ENCODE measurements at regions not wholly inside any gene's neighbourhood (a gene's known extent, or its start where the extent isn't known, plus 50 kb on each side); places are given as distances from the start of the nearest gene placed in this dataset.

GRCh38 chr10:29105516-29106215 lies 183.2 kb upstream of the LYZL1 start:
- DNase-seq (ENCODE audit: low read depth in 2 of 2) = peak; percentile 69 to 92
- no peak for TF ChIP-seq CTCF (conservative IDR thresholded peaks at IDR 0.05 in 1 of 2, IDR thresholded peaks at IDR 0.05 in 1 of 2; ENCODE audit: low read depth in 1 of 2, low read length in 2 of 2)
- no peak for TF ChIP-seq EZH2 (IDR thresholded peaks at IDR 0.05; ENCODE audit: low read length, missing control alignments)
- H3K9ac ChIP-seq (ENCODE audit: insufficient read depth, low read length) = no peak overlapping the region
- no peak overlapping the region for H3K4me3 ChIP-seq (replicated peaks in 1 of 4; ENCODE audit: control extremely low read depth in 1 of 4, insufficient read depth in 1 of 4, low read depth in 3 of 4, low read length in 4 of 4)
- no peaks in the 10 kb centered on the region for H3K36me3 ChIP-seq (ENCODE audit: control insufficient read depth, insufficient read depth, low read length)
- H2AFZ ChIP-seq (ENCODE audit: low read length) = no peak overlapping the region
- no peaks in the 10 kb centered on the region for H4K20me1 ChIP-seq (ENCODE audit: control insufficient read depth, extremely low read depth, insufficient read depth, low read length)
- no peaks in the 10 kb centered on the region for H3K9me3 ChIP-seq (ENCODE audit: control insufficient read depth, insufficient read depth, low read depth, low read length)
- no peak overlapping the region for H3K4me2 ChIP-seq (ENCODE audit: extremely low read depth, insufficient read depth, low read length)
- no peaks in the 10 kb centered on the region for H3K27me3 ChIP-seq (ENCODE audit: control insufficient read depth, insufficient read depth, low read length)
- H3K79me2 ChIP-seq (ENCODE audit: control insufficient read depth, insufficient read depth, low read length) = no peaks in the 10 kb centered on the region
- H3K27ac ChIP-seq (ENCODE audit: insufficient read depth, low read length) = no peak overlapping the region
- peaks cover 2% of the 10 kb centered on the region for H3K4me1 ChIP-seq (ENCODE audit: control insufficient read depth, extremely low read depth, insufficient read depth, low read length)

- Histone ChIP-seq H3K27me3 (ENCODE audit: control insufficient read depth, insufficient read depth, low read length) (no peaks in the 10 kb centered on the region), H3K4me2 (ENCODE audit: extremely low read depth, insufficient read depth, low read length) (no peak overlapping the region), H3K27ac (ENCODE audit: insufficient read depth, low read length) (no peak overlapping the region), H2AFZ (ENCODE audit: low read length) (no peak overlapping the region), H3K9me3 (ENCODE audit: control insufficient read depth, insufficient read depth, low read depth, low read length) (no peaks in the 10 kb centered on the region), H3K4me1 (ENCODE audit: control insufficient read depth, extremely low read depth, insufficient read depth, low read length) (peaks cover 2% of the 10 kb centered on the region), H4K20me1 (ENCODE audit: control insufficient read depth, extremely low read depth, insufficient read depth, low read length) (no peaks in the 10 kb centered on the region), H3K79me2 (ENCODE audit: control insufficient read depth, insufficient read depth, low read length) (no peaks in the 10 kb centered on the region), H3K36me3 (ENCODE audit: control insufficient read depth, insufficient read depth, low read length) (no peaks in the 10 kb centered on the region), H3K9ac (ENCODE audit: insufficient read depth, low read length) (no peak overlapping the region), H3K4me3 (replicated peaks in 1 of 4; ENCODE audit: control extremely low read depth in 1 of 4, insufficient read depth in 1 of 4, low read depth in 3 of 4, low read length in 4 of 4) (no peak overlapping the region)
- DNase-seq (ENCODE audit: low read depth in 2 of 2) = no peak
- TF ChIP-seq CTCF (conservative IDR thresholded peaks at IDR 0.05 in 1 of 2, IDR thresholded peaks at IDR 0.05 in 1 of 2; ENCODE audit: low read depth in 1 of 2, low read length in 2 of 2) (no peak), EZH2 (IDR thresholded peaks at IDR 0.05; ENCODE audit: low read length, missing control alignments) (no peak)
Measured at GRCh38 chr10:29106287-29106686, 182.6 kb upstream of the LYZL1 start.

GRCh38 chr10:29107866-29108498 lies 180.9 kb upstream of the LYZL1 start:
- Histone ChIP-seq H3K27ac (ENCODE audit: insufficient read depth, low read length) (no peak overlapping the region), H3K4me1 (ENCODE audit: control insufficient read depth, extremely low read depth, insufficient read depth, low read length) (peaks cover 2% of the 10 kb centered on the region), H3K27me3 (ENCODE audit: control insufficient read depth, insufficient read depth, low read length) (no peaks in the 10 kb centered on the region), H3K79me2 (ENCODE audit: control insufficient read depth, insufficient read depth, low read length) (no peaks in the 10 kb centered on the region), H3K36me3 (ENCODE audit: control insufficient read depth, insufficient read depth, low read length) (no peaks in the 10 kb centered on the region), H3K9ac (ENCODE audit: insufficient read depth, low read length) (no peak overlapping the region), H3K4me2 (ENCODE audit: extremely low read depth, insufficient read depth, low read length) (no peak overlapping the region), H2AFZ (ENCODE audit: low read length) (no peak overlapping the region), H3K9me3 (ENCODE audit: control insufficient read depth, insufficient read depth, low read depth, low read length) (no peaks in the 10 kb centered on the region), H4K20me1 (ENCODE audit: control insufficient read depth, extremely low read depth, insufficient read depth, low read length) (no peaks in the 10 kb centered on the region), H3K4me3 (replicated peaks in 1 of 4; ENCODE audit: control extremely low read depth in 1 of 4, insufficient read depth in 1 of 4, low read depth in 3 of 4, low read length in 4 of 4) (no peak overlapping the region)
- TF ChIP-seq CTCF (conservative IDR thresholded peaks at IDR 0.05 in 1 of 2, IDR thresholded peaks at IDR 0.05 in 1 of 2; ENCODE audit: low read depth in 1 of 2, low read length in 2 of 2) (no peak), EZH2 (IDR thresholded peaks at IDR 0.05; ENCODE audit: low read length, missing control alignments) (no peak)
- DNase-seq (ENCODE audit: low read depth in 2 of 2) = no peak

All from fibroblast of lung (primary cell).